ENCODE measurements at regions not wholly inside any gene's neighbourhood (a gene's known extent, or its start where the extent isn't known, plus 50 kb on each side); places are given as distances from the start of the nearest gene placed in this dataset.

GRCh38 chr7:54687462-54688212 lies 71.4 kb downstream of the SEC61G start:
- CTCF ChIA-PET: no interaction called here
- H3K4me3 ChIP-seq (ENCODE audit: low read depth, low read length): no peak overlapping the region
- TF ChIP-seq, protein P1, sequence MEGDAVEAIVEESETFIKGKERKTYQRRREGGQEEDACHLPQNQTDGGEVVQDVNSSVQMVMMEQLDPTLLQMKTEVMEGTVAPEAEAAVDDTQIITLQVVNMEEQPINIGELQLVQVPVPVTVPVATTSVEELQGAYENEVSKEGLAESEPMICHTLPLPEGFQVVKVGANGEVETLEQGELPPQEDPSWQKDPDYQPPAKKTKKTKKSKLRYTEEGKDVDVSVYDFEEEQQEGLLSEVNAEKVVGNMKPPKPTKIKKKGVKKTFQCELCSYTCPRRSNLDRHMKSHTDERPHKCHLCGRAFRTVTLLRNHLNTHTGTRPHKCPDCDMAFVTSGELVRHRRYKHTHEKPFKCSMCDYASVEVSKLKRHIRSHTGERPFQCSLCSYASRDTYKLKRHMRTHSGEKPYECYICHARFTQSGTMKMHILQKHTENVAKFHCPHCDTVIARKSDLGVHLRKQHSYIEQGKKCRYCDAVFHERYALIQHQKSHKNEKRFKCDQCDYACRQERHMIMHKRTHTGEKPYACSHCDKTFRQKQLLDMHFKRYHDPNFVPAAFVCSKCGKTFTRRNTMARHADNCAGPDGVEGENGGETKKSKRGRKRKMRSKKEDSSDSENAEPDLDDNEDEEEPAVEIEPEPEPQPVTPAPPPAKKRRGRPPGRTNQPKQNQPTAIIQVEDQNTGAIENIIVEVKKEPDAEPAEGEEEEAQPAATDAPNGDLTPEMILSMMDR (IDR thresholded peaks at IDR 0.05; ENCODE audit: insufficient read depth, low read length, missing control alignments): no peak
- no peak for DNase-seq (ENCODE audit: low read depth, low spot score)
- POLR2A ChIA-PET: no interaction called here

GRCh38 chr7:54680377-54681005 lies 78.5 kb downstream of the SEC61G start:
- no peak for DNase-seq (ENCODE audit: low read depth, low spot score)
- ChIA-PET CTCF (interaction anchor here (0.5 kb wide), 1 partner anchor 1008 kb away, joined by 3 read pairs; no protein-coding TSS in a partner anchor), POLR2A (no interaction called here)
- TF ChIP-seq, protein P1 (IDR thresholded peaks at IDR 0.05; ENCODE audit: insufficient read depth, low read length, missing control alignments): no peak
- no peak overlapping the region for H3K4me3 ChIP-seq (ENCODE audit: low read depth, low read length)

DNA sequence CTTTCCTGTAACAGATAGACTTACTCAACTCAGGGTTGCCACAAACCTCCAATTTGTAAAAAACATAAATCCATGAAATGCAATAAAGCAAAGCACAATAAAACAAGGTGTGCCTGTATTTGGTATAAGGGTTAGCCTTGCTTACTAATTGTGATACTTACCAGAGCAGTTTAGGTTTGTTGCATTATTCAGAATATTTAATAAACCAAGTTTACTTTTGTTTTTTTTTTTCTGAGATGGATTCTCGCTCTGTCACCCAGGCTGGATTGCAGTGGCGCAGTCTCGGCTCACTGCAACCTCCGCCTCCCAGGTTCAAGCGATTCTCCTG lies 79.6 kb downstream of the SEC61G start:
- TF ChIP-seq, protein P1 (IDR thresholded peaks at IDR 0.05; ENCODE audit: insufficient read depth, low read length, missing control alignments): no peak
- ChIA-PET CTCF (no interaction called here), POLR2A (no interaction called here)
- H3K4me3 ChIP-seq (ENCODE audit: low read depth, low read length): no peak overlapping the region
- no peak for DNase-seq (ENCODE audit: low read depth, low spot score)

DNA sequence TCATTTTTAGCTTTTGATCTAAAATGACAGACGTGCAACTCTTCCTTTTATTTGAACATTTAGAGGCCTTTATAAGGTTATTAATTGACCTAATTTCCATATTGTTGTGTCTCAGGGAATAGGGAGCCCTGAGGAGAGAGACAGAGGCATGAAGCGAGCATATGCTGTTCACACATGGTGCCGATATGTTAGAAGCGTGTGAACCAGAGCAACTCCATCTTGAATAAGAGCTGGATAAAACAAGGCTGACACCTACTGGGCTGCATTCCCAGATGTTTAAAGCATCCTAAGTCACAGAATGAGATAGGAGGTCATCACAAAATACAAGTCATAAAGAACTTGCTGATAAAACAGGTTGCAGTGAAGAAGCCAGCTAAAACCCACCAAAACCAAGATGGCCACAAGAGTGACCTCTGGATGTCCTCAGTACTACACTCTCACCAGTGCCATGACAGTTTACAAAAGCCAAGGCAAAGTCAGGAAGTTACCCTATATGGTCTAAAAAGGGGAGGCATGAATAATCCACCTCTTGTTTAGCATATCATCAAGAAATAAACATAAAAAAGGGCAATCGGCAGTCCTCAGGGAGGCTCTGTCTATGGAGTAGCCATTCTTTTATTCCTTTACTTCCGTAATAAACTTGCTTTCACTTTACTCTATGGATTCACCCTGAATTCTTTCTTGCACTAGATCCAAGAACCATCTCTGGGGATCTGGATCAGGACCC lies 80.1 kb downstream of the SEC61G start:
- no peak overlapping the region for H3K4me3 ChIP-seq (ENCODE audit: low read depth, low read length)
- CTCF ChIA-PET: no interaction called here
- TF ChIP-seq, protein P1 (IDR thresholded peaks at IDR 0.05; ENCODE audit: insufficient read depth, low read length, missing control alignments): no peak
- POLR2A ChIA-PET: no interaction called here
- DNase-seq (ENCODE audit: low read depth, low spot score): no peak

- H3K4me3 ChIP-seq (ENCODE audit: low read depth, low read length): no peak overlapping the region
- ChIA-PET POLR2A (no interaction called here), CTCF (no interaction called here)
- TF ChIP-seq, protein P1 (IDR thresholded peaks at IDR 0.05; ENCODE audit: insufficient read depth, low read length, missing control alignments): no peak
- DNase-seq (ENCODE audit: low read depth, low spot score): no peak
These were observed 84.1 kb downstream of the SEC61G start for GRCh38 chr7:54674891-54675290.

GRCh38 chr7:54672519-54672918 lies 86.5 kb downstream of the SEC61G start:
- ChIA-PET CTCF (no interaction called here), POLR2A (no interaction called here)
- H3K4me3 ChIP-seq (ENCODE audit: low read depth, low read length): no peak overlapping the region
- no peak for DNase-seq (ENCODE audit: low read depth, low spot score)
- TF ChIP-seq, protein P1 (IDR thresholded peaks at IDR 0.05; ENCODE audit: insufficient read depth, low read length, missing control alignments): no peak
